ENCODE measurements at regions not wholly inside any gene's neighbourhood (a gene's known extent, or its start where the extent isn't known, plus 50 kb on each side); places are given as distances from the start of the nearest gene placed in this dataset.

DNA sequence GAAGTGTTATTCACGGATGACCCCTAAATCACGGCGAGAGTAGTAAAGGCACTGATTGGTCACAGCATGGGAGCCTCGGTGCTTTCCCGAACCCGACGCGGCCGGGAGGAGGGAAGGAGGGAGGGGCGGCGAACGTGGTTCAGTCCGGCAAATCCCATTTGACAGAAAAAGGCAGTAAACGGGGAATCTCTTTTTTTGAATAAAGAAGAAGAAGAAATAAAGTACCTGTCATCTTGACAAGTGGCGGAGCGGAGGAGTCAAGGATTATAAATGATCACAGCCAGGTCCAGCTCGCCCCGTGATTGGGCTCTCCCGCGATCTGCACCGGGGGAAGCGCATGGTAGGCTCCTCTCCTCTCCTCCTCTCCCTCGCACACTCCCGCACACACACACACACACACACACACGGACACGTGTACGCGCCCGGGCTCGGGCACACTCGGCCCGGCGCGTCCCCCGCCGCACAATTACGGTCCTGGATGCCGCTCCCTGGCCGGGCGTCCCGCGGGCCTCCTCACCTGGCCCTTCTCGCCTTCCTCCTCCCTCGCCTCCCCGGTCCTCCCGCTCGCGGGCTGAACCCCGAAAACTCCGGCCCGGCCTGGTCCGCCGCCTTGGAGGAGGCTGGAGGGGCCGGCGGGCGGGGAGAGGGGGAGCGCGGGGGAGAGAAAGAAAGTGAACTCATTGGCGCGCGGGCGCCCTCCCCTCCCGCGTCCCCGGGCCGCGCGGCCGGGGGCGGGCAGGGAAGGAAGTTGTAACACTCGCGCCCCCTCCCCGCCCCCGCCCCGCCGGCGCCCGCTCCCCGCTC lies 99.2 kb upstream of the TENM3 start:
- DNase-seq (ENCODE audit: low spot score): peak; percentile 59

DNA sequence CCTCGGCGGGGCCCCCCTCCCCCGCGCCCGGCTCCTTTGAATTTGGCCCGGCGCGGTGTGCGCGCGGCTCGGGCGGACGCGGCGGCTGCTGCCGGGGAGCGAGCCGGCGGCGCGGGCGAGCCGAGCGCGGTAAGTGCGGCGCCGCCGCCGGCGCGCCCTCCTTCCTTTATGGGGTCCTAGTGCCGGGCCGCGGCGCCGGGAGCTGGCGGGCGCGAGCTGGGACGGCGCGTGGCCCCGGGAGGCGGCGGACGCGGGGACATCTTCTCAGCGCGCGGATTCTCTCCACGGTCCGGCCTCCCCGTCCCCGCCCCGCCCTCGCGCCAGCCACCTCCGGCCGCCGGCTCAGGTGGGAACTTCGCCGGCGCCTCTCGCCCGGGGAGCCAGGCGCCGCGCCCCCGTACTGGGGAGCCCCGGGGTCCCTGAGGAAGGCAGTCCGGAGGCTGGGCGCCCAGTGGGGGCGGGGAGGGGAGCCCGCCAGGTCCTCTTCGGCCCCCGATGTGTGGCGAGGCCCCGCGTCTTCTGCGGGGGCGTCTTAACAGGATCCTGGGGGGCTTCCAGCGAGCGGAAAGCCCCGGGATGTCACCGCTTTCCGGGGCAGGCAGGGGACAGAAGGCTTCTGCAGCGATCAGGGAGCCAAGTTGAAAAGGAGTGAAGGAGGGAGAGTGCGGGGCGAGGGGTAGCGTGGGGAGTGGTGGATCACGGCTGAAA lies 98.4 kb upstream of the TENM3 start:
- peak; percentile 9 for DNase-seq (ENCODE audit: low spot score)

DNA sequence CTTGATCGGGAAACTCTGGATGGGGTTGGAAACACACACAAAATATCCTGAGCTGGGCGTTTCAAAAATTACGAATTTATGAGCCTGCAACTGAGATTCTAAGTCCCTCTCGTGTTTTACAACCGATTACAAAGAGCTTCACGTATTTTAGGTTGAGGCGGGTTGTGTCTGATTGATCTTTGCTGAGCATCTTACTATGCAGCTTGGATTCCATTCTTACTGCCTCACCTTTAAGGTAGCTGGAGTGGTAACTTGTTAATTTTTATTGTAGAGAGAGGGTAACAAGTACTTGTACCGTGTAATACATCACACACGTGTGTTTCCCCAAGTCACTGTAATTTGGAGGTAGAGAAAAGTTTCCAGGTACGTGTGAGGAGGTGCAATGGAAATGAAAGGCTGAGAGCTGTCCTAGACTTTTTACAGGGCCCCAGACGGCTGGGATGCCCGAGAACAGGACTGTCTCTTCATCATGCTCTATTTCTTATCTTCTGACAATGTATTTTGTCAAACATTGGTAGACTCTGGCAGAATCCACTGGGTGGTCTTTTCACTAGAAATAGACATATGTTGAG lies 97.8 kb upstream of the TENM3 start:
- no peak for DNase-seq (ENCODE audit: low spot score)

DNA sequence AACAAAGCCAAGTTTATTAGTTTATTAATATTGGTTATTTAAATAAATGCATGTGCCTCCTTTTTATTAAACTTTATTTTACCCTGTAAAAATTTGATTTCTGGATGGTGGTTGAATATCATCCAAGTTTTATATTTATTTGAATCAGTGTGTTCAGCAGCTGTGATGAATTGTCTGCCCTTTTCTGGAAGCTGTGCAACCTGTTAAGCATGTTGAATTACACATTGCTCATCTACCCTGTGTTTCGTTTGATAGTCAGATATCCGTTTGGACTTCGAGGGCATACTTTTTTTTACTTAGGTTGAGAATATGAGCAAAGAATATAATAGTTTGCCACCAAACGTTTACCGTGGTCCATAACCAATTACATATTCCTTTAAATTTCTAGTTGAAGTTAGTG lies 95.8 kb upstream of the TENM3 start:
- DNase-seq (ENCODE audit: low spot score): no peak

DNA sequence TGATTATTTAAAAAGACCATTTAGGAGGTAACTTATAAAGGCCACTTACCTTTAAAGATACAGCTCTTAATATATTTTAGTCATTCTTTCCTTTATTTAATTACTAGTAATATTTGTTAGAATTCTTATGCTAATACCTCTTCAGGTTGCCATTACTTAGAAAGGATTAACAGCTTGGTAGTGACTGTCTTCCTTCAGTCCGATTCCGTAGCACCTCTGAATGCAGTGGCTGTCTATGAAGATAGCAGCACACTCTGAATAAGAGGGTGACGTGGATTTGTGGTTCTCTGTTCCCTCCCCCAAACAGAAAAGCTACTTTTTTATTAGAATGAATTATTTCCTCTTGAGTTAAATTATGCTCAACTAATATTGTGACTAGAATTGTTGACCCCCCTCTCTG lies 92.6 kb upstream of the TENM3 start:
- no peak for DNase-seq (ENCODE audit: low spot score)

DNA sequence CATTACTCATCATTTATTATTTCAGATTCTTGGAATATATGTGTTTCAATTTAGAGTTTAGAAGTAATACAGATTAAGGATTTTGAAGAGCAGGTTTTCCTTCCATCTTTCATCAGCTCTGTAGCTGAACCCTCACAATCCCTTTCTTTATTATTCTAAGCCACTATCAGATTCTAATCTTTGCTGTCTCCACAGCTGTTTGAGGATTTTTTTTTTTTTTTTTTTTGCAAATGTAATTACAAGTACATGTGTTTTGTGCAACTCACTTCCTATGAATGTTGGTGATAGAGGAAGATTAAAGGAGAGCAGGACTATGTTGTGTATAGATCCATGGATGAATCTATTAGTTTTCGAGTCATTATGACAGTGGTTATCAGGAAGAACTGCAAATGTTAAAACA lies 87.4 kb upstream of the TENM3 start:
- DNase-seq (ENCODE audit: low spot score): no peak

DNA sequence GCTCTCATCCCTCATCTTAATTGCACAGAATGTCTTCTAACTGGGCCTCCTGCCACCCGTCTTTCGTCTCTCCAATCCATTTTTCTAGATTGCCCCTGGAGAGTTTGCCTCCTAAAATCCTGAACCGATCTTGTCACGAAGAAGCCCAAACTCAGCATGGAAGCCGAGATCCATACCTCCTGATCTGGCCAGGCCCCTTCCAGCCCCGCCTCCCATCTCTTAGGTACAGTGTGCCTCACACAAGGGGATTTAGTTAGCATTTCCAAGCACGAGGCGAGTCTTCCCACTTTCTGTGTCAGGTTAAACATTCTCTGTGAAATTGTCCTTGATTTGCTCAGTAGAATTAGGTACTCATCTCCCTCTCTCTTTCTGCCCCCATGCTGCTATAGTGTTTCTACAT lies 80.0 kb upstream of the TENM3 start:
- no peak for DNase-seq (ENCODE audit: low spot score)

DNA sequence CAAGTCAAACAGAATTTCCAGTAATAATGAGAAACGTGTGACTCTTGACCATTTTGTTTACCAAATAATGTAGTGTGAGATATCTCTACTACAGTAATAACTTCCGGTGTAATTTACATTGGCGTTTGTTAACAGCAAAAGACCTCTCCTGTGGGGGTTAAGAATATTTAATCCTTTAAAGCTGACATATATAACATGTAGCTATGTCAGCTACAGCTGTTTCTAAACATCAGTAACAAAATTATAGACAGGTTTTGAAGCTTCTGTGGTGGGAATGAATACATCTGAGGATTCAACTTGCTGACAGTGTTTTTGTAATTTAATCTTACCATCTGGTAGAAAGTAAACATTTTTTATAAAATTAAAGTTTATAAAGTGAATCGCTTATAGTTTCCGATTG lies 73.6 kb upstream of the TENM3 start:
- no peak for DNase-seq (ENCODE audit: low spot score)

DNA sequence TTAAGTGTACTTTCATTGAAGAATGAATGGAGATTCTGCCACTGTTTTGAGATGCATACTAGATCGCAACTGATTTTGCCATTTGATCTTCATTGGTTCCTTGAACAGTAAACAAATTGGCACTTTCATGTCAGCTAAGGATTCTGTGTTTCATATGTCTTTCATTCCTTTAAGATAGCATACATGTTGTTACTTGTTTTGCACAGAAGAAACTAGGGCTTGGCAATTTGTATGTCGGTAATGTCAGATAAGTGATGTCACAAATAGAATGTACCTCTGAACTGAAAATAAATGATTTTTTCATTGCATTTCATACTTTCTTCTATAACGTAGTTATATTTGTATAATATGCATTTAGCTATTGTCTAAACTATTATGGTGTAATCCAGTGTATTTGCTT lies 73.2 kb upstream of the TENM3 start:
- DNase-seq (ENCODE audit: low spot score): no peak

DNA sequence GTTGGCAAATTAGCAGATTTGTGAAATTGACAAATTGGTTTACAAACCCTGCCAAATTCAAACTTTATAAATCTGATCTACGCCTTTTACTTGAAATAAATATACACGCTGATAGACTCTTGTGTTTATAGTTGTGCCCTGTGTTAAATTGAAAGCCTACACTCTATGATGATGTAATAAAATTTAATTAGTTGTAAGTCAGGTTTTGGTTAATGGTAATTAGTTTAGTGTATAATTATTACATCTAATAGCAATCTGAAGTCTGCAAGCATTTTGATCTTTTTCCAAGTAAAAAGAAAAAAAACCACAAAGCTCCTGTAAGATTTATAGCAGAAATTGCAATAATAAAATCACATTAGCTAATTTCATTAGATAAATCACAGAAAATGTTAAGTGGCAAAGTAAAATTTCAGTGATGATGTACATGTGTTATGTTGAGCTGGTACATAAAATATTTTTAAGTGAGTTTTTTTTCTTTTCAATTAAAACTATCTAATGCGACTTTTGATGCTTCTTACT lies 72.7 kb upstream of the TENM3 start:
- DNase-seq (ENCODE audit: low spot score): no peak

DNA sequence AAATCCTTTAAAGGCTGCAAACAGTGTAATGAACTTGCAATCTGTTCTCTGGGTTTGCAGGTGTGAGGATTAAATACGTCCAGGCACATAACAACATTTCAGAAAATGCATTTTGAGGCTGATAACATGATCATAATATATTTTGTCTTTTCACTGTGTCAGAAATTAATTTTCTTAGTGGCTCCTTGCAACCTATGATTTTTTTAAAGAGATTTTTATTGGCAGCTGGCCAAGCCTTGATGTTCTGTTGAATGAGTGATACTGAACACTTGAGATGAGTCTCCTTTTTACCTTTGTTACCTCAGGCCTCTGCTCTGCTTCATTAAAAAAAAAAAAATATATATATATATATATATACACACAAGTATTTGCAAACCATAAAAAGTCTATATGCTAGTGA lies 68.2 kb upstream of the TENM3 start:
- DNase-seq (ENCODE audit: low spot score): no peak

DNA sequence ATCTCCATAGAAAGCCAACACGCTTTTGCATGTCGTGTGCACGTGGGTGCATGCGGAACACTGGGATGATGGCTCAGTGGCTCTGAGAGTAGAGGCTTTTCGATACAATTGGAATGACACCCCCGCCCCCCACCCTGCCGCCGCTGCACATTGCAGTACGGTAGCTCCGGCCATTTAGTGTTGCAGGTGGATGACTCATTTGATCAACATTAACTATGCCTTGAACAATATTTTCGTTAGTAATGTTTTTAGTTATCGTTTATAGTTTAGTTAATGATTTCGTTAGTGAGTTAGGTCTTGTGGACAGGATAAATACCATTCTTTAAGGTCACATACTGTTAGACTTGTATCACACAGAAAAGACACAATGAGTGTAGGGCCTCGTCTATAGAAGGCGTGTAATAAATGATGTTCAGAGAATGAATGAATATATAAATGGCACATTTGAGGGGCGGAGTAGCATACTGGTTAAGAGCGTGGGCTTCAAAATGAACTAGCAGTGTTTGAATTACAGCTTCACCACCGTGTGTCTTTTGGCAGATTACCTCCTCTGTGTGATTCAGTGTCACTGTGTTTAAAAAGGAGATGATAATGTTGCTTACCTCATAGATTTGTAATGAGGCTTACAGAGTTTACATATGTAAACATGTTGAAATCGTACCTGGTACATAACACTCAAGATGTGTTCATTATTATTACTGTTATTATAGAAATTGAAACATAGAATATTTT lies 67.2 kb upstream of the TENM3 start:
- peak; percentile 6 for DNase-seq (ENCODE audit: low spot score)

DNA sequence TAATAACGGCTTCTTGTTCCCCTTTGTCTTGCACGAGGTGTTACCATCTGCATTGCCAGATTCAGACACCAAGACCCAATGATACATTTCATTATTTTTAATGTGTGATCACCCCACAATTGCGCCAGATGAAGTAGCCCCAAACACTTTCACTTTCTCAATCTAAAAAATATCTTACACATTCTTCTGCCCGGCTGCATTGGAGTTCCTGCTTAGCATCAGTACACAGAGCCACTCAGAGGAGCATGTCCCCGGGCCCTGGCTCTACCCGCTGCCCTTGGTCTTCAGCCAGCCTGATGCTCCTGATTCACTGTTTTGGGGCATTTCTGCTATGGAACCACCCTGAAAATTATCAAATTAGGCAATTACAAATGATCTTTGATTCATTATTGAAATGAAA lies 66.0 kb upstream of the TENM3 start:
- no peak for DNase-seq (ENCODE audit: low spot score)

DNA sequence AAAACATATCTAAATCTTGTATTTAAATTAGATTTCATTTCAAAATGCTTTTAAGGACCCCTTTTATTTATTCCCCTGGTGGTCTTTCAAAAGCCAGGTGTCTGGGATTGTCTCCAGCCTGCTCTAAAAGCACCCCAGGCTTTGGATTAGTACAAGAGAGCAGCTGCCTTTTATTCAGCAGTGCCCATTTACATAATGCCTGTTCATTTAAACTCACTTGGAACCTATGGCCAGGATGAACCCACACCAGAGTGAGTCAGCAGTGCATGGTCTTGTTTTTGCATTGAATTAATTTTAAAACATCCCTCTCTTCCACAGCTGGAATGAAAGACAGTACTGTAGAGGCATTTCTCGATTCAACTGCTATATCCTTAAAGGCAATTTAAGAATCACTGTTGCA lies 64.1 kb upstream of the TENM3 start:
- DNase-seq (ENCODE audit: low spot score): no peak

DNA sequence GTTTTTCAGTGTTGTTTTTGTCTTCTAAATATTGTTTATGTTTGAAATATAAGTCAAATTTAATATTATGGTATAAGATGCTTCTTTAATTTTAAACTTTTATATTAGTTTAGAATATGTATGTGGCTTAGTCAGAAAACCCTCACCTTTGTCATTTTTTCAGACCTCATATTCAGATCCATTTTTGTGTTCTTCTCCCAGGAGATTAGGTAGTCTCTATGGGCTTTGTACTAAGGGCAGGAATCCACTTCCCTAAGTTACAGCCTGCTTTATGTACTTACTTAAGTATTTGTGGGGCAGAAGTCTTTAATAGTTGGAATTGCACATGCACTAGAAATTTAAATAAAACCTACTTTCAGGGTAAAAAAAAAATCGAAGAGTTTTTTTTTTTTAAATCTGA lies 63.5 kb upstream of the TENM3 start:
- DNase-seq (ENCODE audit: low spot score): no peak

DNA sequence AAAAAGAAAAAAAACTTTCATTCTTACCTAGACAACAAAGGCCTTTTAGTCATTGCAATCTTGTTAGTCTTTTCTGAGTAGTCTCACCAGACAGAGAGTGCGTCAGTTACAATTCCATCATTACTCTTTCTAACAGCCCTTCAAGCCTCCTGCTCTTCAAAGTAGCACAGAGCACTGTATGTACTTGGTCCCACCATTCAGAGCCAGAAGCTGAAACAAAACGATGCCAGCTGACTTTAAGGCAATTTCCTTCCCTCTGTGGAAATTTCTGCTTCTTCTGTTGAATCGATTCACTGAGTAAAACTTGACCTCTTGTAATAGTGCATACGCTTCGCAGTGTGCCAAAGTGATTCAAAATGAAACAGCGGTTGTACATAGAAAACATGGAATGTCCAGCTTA lies 57.7 kb upstream of the TENM3 start:
- no peak for DNase-seq (ENCODE audit: low spot score)

DNA sequence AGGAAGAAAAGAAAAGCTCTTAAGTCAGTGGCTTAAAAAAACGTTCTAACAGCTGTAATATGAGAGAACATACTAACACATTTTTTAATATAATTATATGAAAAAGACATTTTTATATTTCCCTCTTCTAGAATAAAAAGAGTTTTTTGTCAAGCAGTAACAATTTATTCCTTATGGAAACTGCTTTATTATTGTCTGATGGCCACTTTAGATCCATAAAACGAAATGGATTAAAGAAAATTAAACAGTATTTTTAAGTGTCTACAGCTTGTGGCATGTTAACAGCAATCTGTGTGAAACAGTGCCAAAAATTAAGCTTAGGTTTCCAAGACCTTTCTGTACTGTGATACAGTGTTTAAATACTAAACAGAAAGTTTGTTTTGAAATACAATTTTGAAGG lies 55.5 kb upstream of the TENM3 start:
- DNase-seq (ENCODE audit: low spot score): no peak

DNA sequence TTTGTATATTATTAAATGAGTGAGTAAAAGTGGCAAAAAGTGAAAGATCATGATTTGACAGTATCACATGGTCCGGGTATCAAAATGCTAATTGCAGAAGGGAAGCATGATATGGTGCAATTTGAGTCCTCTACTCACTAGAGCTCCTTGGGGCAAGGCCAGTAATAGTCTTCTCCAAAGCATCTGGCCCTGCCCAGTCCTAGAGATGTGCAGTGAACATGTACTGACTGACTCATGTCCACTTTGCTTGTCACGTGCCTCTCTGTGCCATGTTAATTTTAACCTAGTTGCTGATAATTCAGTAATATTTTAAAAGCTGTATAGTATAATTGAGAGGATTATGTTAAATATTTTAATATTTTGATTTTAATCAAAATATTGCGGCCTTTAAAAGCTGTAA lies 54.6 kb upstream of the TENM3 start:
- DNase-seq (ENCODE audit: low spot score): peak; percentile 15

DNA sequence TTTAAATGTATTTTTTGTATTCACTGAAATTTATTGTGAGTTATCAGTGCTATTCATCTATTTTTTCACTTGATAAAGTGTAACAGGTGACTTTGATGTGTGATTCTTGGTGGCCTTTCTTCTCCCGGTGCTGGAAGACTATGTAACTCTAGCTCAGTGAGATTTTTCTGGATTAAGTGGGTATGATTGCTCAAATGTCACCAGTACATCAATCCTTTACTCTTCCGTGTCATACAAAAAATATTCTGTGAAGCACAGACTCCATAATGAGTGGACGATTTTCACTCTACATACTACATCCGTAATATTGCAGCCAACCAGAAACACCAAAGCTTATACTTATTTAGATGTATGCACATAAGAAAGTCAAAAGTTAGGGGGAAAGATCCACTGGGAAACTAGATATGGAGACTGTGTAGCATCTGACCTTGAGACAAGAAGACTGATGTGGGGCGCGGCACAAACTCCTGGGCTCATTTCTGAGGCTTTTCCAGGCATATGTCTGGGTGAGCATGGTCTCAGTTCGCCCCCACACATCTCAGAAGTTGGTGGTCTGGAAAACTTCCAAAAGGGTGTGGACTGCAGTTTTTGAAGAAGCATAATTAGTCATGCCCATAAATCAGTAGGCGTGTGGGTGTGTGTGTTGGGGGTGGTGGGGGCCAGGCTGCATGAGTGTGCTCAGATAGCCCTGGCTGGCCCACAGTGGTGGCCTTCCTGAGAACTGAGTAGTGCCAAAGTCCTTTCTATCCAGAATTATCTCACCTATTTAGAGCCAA lies 53.9 kb upstream of the TENM3 start:
- peak; percentile 82 for DNase-seq (ENCODE audit: low spot score)

DNA sequence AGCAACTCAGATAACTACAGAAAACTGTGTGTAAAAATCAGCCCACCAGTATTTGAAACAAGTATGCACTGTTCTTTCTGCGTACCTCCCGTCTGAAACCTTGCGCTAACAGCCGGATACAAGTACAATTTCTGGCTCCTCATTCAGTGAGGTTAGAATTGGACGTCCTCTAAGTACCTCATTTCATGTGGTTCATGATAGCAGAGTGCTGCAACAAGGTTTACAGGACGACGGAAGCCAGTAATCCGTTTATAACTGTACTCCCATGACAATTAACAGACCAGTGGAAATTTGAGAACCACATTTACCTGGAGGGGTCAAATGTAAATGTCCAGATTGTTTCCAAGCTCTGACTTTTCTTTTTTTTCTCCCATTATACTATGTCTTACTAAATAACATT lies 52.9 kb upstream of the TENM3 start:
- DNase-seq (ENCODE audit: low spot score): no peak

DNA sequence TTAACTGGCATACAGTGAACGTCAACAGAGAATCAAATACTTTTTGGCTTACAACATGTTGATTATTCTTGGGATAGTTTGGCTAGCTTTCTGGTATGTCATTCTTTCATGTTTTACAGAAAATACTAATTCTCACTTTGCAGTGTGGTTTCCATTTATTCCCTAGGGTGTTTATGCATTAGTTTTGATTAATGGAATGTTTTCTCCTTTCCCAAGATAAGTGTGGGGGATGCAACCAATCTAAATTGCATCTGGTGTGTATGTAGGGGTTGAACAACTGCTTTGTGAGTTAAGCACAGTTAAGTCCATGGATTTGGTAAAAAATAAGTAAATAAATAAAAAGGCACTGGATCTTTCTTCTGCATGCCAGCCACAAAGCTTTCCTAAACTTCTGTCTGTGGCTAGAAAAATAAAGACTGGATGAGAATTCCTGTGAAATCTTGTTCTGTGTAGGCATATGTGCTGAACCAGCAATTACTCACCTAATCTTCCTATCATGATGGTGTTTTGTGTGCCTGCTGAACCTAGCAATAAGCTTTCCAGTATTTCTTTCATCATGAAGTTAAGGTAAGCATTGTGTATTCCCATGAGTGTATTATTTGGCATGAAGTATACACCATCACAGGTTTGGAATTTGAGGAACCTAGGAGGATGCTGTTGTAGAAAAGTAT lies 50.6 kb upstream of the TENM3 start:
- peak; percentile 31 for DNase-seq (ENCODE audit: low spot score)

All from kidney tubule cell (primary cell).